ENCODE measurements at regions not wholly inside any gene's neighbourhood (a gene's known extent, or its start where the extent isn't known, plus 50 kb on each side); places are given as distances from the start of the nearest gene placed in this dataset.

DNA sequence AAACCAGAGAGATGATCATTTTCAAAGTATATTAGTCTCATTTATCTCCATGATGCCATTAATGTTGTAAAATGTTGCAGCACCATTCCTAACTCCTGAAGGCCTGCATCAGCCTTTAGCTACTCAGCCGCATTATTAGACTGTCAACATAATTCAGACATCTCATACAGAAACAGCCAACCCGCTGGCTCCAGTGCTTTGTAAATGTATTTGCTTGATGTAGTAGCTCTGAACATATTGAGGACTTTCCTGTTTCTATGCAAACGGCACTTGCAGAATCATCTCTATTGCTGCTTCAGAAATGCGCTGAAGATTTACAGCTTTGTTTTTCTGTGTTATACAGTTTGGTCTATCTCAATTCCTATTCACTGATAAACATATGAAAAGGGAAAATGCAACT, 372.2 kb downstream of the DSEL start:
- Histone ChIP-seq H3K4me1 (ENCODE audit: control insufficient read depth, low read length) (no peaks in the 10 kb centered on the region), H4K20me1 (ENCODE audit: control insufficient read depth, insufficient read depth, low read depth, low read length) (no peaks in the 10 kb centered on the region), H3K4me3 (ENCODE audit: low read length) (no peak overlapping the region), H3K27me3 (ENCODE audit: control insufficient read depth, low read length) (no peaks in the 10 kb centered on the region), H3K79me2 (ENCODE audit: control insufficient read depth, low read length) (no peaks in the 10 kb centered on the region), H3K27ac (ENCODE audit: low read depth, low read length) (no peak overlapping the region), H3K4me2 (ENCODE audit: low read length) (no peak overlapping the region), H3K36me3 (ENCODE audit: control insufficient read depth, low read length) (no peaks in the 10 kb centered on the region), H3K9me3 (ENCODE audit: control insufficient read depth, insufficient read depth, low read length) (no peaks in the 10 kb centered on the region), H3F3A (ENCODE audit: control insufficient read depth, insufficient read depth) (no peaks in the 10 kb centered on the region), H3K9me2 (replicated peaks; ENCODE audit: control insufficient read depth, low read length) (no peaks in the 10 kb centered on the region)
- TF ChIP-seq, protein P1, sequence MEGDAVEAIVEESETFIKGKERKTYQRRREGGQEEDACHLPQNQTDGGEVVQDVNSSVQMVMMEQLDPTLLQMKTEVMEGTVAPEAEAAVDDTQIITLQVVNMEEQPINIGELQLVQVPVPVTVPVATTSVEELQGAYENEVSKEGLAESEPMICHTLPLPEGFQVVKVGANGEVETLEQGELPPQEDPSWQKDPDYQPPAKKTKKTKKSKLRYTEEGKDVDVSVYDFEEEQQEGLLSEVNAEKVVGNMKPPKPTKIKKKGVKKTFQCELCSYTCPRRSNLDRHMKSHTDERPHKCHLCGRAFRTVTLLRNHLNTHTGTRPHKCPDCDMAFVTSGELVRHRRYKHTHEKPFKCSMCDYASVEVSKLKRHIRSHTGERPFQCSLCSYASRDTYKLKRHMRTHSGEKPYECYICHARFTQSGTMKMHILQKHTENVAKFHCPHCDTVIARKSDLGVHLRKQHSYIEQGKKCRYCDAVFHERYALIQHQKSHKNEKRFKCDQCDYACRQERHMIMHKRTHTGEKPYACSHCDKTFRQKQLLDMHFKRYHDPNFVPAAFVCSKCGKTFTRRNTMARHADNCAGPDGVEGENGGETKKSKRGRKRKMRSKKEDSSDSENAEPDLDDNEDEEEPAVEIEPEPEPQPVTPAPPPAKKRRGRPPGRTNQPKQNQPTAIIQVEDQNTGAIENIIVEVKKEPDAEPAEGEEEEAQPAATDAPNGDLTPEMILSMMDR (IDR thresholded peaks at IDR 0.05; ENCODE audit: low read depth, low read length, poor library complexity, severe bottlenecking), result no peak
- no peak for TF ChIP-seq EZH2phosphoT487 (IDR thresholded peaks at IDR 0.05; ENCODE audit: borderline replicate concordance, low read length)

DNA sequence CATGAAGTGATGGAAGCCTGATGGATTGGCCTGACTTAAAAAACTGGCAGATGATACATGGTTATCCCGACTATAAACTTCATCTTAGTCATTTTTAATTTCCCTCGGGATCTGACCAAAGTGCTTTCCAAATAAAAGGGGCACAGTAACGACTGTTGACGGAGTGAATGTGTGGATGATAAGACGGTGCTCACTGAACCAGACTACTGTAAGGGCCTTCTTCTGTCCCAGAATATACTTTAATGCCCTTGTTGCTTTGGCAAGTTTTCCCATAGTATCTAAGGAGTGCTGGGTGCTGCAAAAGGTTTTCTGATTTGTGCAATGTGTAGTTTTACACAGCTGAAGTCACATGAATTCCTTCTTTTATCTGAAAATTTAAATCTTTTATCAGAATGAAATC, 373.5 kb downstream of the DSEL start:
- Histone ChIP-seq H3F3A (ENCODE audit: control insufficient read depth, insufficient read depth) (no peaks in the 10 kb centered on the region), H3K4me3 (ENCODE audit: low read length) (no peak overlapping the region), H4K20me1 (ENCODE audit: control insufficient read depth, insufficient read depth, low read depth, low read length) (no peaks in the 10 kb centered on the region), H3K4me2 (ENCODE audit: low read length) (no peak overlapping the region), H3K9me3 (ENCODE audit: control insufficient read depth, insufficient read depth, low read length) (no peaks in the 10 kb centered on the region), H3K79me2 (ENCODE audit: control insufficient read depth, low read length) (no peaks in the 10 kb centered on the region), H3K9me2 (replicated peaks; ENCODE audit: control insufficient read depth, low read length) (no peaks in the 10 kb centered on the region), H3K27me3 (ENCODE audit: control insufficient read depth, low read length) (no peaks in the 10 kb centered on the region), H3K27ac (ENCODE audit: low read depth, low read length) (no peak overlapping the region), H3K4me1 (ENCODE audit: control insufficient read depth, low read length) (no peaks in the 10 kb centered on the region), H3K36me3 (ENCODE audit: control insufficient read depth, low read length) (no peaks in the 10 kb centered on the region)
- TF ChIP-seq, protein P1 (IDR thresholded peaks at IDR 0.05; ENCODE audit: low read depth, low read length, poor library complexity, severe bottlenecking), result no peak
- TF ChIP-seq EZH2phosphoT487 (IDR thresholded peaks at IDR 0.05; ENCODE audit: borderline replicate concordance, low read length), result no peak

DNA sequence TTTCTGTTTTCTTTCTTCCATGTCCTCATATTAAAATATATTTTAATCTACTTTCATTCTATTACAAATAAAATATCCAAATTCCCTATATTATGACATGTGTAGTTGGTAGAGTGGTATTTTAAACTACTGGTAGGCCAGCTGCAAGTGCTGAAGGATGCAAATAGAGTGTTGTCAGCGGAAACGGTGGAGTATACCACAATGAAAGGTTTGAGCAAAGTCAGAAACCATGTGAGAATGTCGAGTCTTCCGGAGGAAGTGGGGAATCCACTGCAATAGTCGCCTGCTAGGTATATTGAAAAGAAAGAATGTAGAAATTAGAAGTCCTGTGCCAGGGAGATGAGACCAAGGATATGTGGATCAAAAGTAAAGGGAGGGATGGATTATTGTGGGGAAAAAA, 373.9 kb downstream of the DSEL start:
- no peak for TF ChIP-seq EZH2phosphoT487 (IDR thresholded peaks at IDR 0.05; ENCODE audit: borderline replicate concordance, low read length)
- TF ChIP-seq, protein P1 (IDR thresholded peaks at IDR 0.05; ENCODE audit: low read depth, low read length, poor library complexity, severe bottlenecking), result no peak
- no peaks in the 10 kb centered on the region for H3K4me1 ChIP-seq (ENCODE audit: control insufficient read depth, low read length)
- no peaks in the 10 kb centered on the region for H3K36me3 ChIP-seq (ENCODE audit: control insufficient read depth, low read length)
- H3K4me3 ChIP-seq (ENCODE audit: low read length), result no peak overlapping the region
- H3F3A ChIP-seq (ENCODE audit: control insufficient read depth, insufficient read depth), result no peaks in the 10 kb centered on the region
- no peaks in the 10 kb centered on the region for H3K27me3 ChIP-seq (ENCODE audit: control insufficient read depth, low read length)
- no peaks in the 10 kb centered on the region for H3K9me2 ChIP-seq (replicated peaks; ENCODE audit: control insufficient read depth, low read length)
- H3K4me2 ChIP-seq (ENCODE audit: low read length), result no peak overlapping the region
- no peaks in the 10 kb centered on the region for H3K79me2 ChIP-seq (ENCODE audit: control insufficient read depth, low read length)
- H3K27ac ChIP-seq (ENCODE audit: low read depth, low read length), result no peak overlapping the region
- no peaks in the 10 kb centered on the region for H4K20me1 ChIP-seq (ENCODE audit: control insufficient read depth, insufficient read depth, low read depth, low read length)
- no peaks in the 10 kb centered on the region for H3K9me3 ChIP-seq (ENCODE audit: control insufficient read depth, insufficient read depth, low read length)

DNA sequence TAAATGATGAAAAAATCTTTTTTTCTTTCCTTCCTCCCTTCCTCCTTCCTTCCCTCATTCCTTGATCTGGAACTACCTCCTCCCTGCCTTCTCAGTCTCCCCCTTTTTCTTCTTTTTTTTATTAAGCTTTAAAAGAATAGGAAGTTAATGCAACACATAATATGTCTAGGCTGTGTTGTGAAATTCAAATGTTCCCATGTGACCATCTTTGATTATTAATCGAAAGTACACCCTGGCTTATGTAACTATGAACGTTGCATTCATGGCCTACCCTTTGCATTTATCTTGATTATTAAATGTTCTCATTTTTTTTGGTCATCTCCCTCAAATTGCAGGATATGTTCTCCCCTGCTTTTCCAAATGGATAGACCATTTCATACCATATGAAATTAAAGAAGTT, 376.0 kb downstream of the DSEL start:
- Histone ChIP-seq H3K27me3 (ENCODE audit: control insufficient read depth, low read length) (no peaks in the 10 kb centered on the region), H3K9me2 (replicated peaks; ENCODE audit: control insufficient read depth, low read length) (no peaks in the 10 kb centered on the region), H3K27ac (ENCODE audit: low read depth, low read length) (no peak overlapping the region), H3K4me3 (ENCODE audit: low read length) (no peak overlapping the region), H3K4me2 (ENCODE audit: low read length) (no peak overlapping the region), H3F3A (ENCODE audit: control insufficient read depth, insufficient read depth) (no peaks in the 10 kb centered on the region), H3K36me3 (ENCODE audit: control insufficient read depth, low read length) (no peaks in the 10 kb centered on the region), H3K4me1 (ENCODE audit: control insufficient read depth, low read length) (no peaks in the 10 kb centered on the region), H4K20me1 (ENCODE audit: control insufficient read depth, insufficient read depth, low read depth, low read length) (no peaks in the 10 kb centered on the region), H3K9me3 (ENCODE audit: control insufficient read depth, insufficient read depth, low read length) (no peaks in the 10 kb centered on the region), H3K79me2 (ENCODE audit: control insufficient read depth, low read length) (no peaks in the 10 kb centered on the region)
- TF ChIP-seq, protein P1 (IDR thresholded peaks at IDR 0.05; ENCODE audit: low read depth, low read length, poor library complexity, severe bottlenecking), result no peak
- no peak for TF ChIP-seq EZH2phosphoT487 (IDR thresholded peaks at IDR 0.05; ENCODE audit: borderline replicate concordance, low read length)
